Right ventricle myocardium superior (tissue), 1 donor: ENCODE measurements at regions not wholly inside any gene's neighbourhood (a gene's known extent, or its start where the extent isn't known, plus 50 kb on each side); places are given as distances from the start of the nearest gene placed in this dataset.

Source experiments
- ATAC-seq: fragments of 200-7000 bp; cut with Tn5 transposase; one replicate; pipeline ENCODE4 v1.9.1; 2020; ENCODE audit warnings: mild to moderate bottlenecking; ENCODE audit not compliant: poor library complexity
- DNase-seq: peaks from one replicate; pipeline ENCODE4 v3.0.0-alpha.2; 2020
- intact Hi-C: fragments of 100-400 bp; cut with DNase I; formaldehyde crosslinking; loops from one replicate; pipeline ENCODE4 v1.11.2; 2022
- donor health status: DM: no; HTN: yes; CAD: no; lungs with severe emphysema.

- no peak for DNase-seq
- ATAC-seq: no peak
These were observed 446.2 kb downstream of the INSC start for GRCh38 chr11:15560689-15561467.

GRCh38 chr11:15562230-15562629 is 447.5 kb downstream of the INSC start:
- intact Hi-C loops: no loop called here
- no peak for ATAC-seq
- DNase-seq: no peak

More at GRCh38 chr11:15560689-15561467, 446.2 kb downstream of the INSC start:
- intact Hi-C loops: no loop called here

GRCh38 chr11:15563054-15563453 is 448.3 kb downstream of the INSC start:
- no peak for DNase-seq
- intact Hi-C loops: no loop called here
- ATAC-seq: no peak

DNA sequence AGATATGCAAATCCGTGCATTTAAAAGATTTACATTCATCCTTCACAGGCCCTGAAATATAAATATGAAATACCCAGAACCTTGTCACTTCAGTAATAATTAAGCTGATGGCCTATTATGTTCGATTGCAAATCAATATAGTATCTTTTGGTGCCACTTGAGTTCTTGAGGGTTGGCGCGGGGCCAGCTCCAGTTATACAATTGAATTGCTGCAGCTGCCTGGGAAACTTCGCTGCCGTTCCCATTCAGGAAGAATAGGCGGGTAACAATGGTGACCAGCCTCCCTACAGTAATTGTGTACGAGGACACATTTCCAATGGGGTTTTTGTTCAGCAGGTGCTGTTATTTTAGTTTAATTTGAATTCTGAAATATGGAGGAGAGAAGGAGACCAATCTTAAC is 451.2 kb downstream of the INSC start:
- ATAC-seq (no peak), DNase-seq (peak; percentile 55)
- intact Hi-C loops: no loop called here

DNA sequence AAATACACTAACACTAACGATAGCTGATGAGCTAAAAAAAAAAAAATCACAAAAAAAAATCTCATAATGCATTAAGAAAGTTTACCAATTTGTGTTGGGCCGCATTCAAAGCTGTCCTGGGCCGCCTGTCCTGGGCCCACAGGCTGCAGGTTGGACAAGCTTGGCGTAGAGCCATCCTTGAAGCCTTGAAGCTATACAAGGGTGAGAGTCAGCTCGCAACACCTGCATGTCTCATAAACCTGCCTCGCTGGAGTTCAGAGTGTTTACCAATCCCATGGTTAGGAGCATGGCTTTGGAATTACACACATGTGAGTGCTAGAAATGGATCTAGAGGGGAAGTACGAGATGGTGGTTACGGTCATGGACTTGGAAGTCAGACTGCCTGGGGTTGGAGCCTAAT is 453.7 kb downstream of the INSC start:
- ATAC-seq (no peak), DNase-seq (no peak)
- intact Hi-C loops: no loop called here

- intact Hi-C loops: no loop called here
- peak; percentile 84 for ATAC-seq
- no peak for DNase-seq
These were observed 454.7 kb downstream of the INSC start for GRCh38 chr11:15569305-15570025.

DNA sequence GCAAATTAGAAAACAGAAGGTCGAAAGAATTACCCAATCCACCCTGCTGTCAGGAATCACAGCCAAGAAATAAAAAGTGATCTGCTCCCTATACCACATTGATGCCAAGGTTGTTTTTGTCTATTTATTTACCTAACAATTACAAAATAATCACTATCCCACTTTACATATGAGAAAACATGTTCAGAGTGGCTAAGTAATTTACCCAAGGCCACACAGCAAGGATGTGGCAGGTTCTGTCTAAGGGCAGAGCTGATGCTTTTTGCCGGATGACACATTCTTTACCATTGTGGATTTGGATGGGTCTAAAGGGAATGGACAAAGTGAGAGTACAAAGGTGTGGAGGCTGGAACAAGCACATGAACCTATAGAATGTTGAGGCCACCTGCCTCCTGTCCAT is 460.7 kb downstream of the INSC start:
- intact Hi-C loops: no loop called here
- no peak for ATAC-seq
- no peak for DNase-seq

DNA sequence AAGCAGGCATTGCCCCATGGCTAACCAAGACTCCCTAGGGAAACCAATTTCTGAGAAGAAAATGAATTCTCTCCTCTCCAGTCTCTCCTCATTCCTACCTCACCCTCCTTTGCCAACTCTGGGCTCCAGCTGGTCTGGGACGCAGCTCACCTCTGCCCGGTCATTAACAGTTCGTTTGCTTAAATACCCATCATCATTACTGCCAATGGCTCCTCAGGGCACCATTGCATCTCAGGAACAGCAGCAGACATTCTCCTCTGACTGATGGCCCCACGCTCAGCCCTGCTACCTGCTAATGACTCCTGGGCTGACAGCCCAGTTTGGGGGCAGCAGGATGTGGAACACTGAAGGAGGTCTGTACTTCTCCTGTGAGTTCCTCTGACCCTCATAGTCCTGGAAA is 462.0 kb downstream of the INSC start:
- DNase-seq (no peak), ATAC-seq (no peak)
- intact Hi-C loops: no loop called here

GRCh38 chr11:15577519-15577918 is 462.8 kb downstream of the INSC start:
- intact Hi-C loops: no loop called here
- ATAC-seq: no peak
- DNase-seq: no peak

- DNase-seq (no peak), ATAC-seq (peak; percentile 78)
- intact Hi-C loops: no loop called here
These were observed 464.7 kb downstream of the INSC start for GRCh38 chr11:15579287-15580001.

DNA sequence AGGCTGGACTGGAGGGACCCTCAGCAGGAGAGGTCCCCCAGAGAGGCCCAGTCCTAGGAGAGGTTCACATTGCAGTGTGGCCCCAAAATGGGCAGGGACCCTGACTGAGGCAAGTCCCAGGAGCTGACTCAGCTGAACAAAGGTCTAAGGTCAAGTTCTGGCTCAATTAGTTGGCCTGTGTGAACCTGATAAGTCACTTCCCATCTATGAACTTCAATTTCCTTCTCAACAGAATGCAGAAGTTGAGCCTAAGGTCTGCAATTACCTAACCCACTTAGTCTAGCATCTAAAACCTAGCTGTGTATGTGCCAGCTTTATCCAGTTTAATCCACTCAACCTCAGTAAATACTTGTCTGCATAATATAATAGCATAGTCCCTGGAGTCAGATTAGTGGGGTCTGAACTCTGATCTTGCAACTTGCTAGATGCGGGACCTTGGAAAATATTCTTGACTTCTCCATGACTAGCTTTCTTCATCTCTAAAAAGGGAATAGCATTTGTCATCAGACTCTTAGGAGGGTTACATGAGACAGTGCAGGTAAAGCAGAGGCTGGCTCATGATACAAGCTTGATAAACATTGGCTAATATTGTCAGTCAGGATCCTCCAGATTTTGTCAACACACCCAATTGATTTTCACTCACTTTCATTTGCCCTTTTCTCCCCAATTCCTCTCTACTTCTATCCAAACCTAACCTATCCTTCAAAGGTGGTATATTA is 465.5 kb downstream of the INSC start:
- no peak for DNase-seq
- intact Hi-C loops: no loop called here
- no peak for ATAC-seq

DNA sequence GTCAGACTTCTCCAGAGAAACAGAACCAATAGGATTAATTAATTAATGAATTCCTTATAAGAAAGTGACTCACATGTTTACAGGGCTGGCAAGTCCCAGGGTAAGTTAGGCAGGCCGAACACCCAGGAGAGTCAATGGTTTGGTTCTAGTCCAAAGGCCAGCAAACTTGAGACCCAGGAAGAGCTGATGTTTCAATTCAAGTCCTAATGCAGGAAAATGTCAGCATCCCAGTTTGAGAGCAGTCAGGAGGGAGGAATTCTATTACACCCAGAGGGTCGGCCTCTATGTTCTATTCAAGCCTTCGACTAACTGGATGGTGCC is 466.0 kb downstream of the INSC start:
- DNase-seq (no peak), ATAC-seq (no peak)
- intact Hi-C loops: no loop called here

- ATAC-seq (no peak), DNase-seq (no peak)
- intact Hi-C loops: no loop called here
These were observed 469.4 kb downstream of the INSC start for GRCh38 chr11:15584158-15584557.

- intact Hi-C loops: no loop called here
- ATAC-seq (no peak), DNase-seq (no peak)
These were observed 471.0 kb downstream of the INSC start for GRCh38 chr11:15585602-15586331.

GRCh38 chr11:15586741-15587473 is 472.2 kb downstream of the INSC start:
- ATAC-seq (no peak), DNase-seq (no peak)

DNA sequence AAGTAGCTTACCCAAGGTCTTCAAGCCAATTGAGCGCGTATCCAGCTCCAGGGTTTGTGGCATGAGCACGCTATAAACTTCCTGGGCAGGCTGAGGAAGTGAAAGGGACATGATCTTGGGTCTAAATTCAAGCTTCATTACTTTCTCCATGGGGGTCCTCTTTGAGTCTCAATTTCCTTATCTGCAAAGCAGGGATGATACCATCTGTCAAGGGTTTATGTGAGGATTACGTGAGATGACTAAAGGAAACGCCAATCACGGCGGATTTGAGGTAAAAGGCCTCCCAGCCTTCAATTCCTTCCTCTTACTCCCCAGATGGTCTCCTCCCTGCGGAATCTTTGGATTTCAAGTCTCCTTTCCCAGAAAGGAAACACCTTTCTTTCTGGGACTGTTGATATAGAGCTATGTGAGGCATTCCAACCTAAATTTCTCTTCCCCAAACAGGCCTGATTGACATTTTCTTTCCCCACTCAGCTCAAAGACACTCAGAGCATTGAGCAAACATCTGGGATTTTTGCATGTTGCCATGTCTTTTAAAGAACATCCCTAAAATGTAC is 474.4 kb downstream of the INSC start:
- ATAC-seq (no peak), DNase-seq (no peak)
- intact Hi-C loops: no loop called here

More at GRCh38 chr11:15586741-15587473, 472.2 kb downstream of the INSC start:
- intact Hi-C loops: no loop called here

GRCh38 chr11:15590132-15590531 is 475.4 kb downstream of the INSC start:
- DNase-seq (no peak), ATAC-seq (no peak)
- intact Hi-C loops: no loop called here

DNA sequence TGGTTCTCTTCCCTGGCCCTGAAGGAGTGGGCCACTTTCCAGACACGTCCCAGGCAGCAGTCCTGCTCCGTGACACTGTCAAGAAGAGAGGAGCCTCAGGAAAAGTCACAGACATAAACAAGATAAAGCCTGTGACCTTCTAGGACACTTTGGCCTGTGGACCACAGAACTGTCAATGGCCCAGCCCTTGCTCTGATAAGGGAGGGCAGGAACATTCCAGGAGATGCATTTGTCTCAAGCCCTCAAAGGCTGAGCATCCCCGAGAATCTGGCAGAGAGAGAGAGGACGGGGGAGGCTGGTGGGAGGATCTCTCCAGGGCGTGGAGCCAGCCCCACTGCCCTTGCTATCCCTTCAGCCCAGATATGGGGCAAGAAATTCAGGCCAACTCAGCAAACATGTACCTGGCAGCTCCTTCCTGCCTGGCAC is 476.4 kb downstream of the INSC start:
- ATAC-seq: peak; percentile 79
- intact Hi-C loops: no loop called here
- no peak for DNase-seq
